Activated CD4-positive, alpha-beta T cell treated with anti-CD3 and anti-CD28 coated beads for 24 hours (primary cell): ENCODE measurements at regions not wholly inside any gene's neighbourhood (a gene's known extent, or its start where the extent isn't known, plus 50 kb on each side); places are given as distances from the start of the nearest gene placed in this dataset.
"Not testable (repeated sequence)": the region's sequence is repeated elsewhere in the genome, so short reads cannot be mapped to it uniquely, and the experiment has no call there.

ENCODE experiments used
- DNase-seq, 2 donors: peaks; one replicate each; pipeline ENCODE4 v3.0.0-alpha.2; 2020; ENCODE audit warnings: low read depth in 2 of 2

GRCh38 chr7:55303220-55303619 lies 61.9 kb upstream of the LANCL2 start:
- DNase-seq, result no peak

- DNase-seq, result no peak
Measured at GRCh38 chr7:55304018-55304762, 60.9 kb upstream of the LANCL2 start.

GRCh38 chr7:55305135-55305534 lies 60.0 kb upstream of the LANCL2 start:
- no peak for DNase-seq

- no peak for DNase-seq
Measured at GRCh38 chr7:55306331-55306730, 58.8 kb upstream of the LANCL2 start.

DNA sequence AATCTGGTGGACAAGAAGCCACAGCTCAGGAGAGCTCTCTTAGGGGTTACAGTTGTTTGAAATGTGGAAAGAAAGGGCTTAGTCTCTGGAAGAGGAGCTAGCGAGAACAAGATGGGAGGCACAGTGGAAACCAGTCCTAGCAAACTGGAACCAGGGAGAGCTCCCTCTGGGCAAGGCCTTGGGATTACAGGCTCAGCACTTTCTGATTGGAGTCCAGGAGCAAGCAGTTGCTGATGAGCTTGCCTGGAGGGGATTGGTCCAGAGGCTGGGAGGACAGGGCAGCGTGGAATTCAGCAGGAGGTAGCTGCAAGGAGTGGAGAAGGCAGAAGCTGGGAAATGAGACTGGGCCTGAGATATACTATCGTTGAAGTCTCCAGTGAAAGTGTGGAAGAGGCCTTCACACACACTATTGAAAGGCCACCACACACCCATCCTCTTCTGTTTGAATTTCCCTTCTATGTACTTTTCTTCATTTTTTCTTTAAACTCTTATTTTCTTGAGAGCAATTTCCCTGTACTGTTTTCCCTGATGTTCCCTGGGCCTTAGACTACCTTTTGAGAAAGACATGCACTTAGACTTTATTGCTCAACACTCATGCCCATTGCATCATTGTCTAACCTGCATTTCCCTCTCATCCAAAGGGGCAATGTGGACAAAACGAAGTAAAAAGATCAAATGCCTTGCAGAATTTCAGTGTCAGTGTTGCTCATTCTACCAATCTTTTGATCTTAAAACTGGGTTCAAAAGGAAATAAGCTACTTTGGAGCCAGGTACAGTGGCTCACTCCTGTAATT lies 57.8 kb upstream of the LANCL2 start:
- no peak for DNase-seq

GRCh38 chr7:55308186-55308929 lies 56.8 kb upstream of the LANCL2 start:
- DNase-seq, result no peak

GRCh38 chr7:55309040-55309991 lies 55.8 kb upstream of the LANCL2 start:
- peak; percentile 40 to 49 for DNase-seq

GRCh38 chr7:55310287-55311025 lies 54.7 kb upstream of the LANCL2 start:
- DNase-seq, result no peak

DNA sequence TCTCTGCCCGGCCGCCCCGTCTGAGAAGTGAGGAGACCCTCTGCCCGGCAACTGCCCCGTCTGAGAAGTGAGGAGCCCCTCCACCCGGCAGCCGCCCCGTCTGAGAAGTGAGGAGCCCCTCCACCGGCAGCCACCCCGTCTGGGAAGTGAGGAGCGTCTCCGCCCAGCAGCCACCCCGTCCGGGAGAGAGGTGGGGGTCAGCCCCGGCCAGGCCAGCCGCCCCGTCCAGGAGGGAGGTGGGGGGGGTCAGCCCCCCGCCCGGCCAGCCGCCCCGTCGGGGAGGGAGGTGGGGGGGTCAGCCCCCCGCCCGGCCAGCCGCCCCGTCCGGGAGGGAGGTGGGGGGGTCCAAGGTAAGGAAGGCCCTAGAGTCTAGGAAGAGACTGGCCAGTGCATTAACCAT lies 53.2 kb upstream of the LANCL2 start:
- DNase-seq, result not testable (repeated sequence)

- DNase-seq, result not testable (repeated sequence)
Measured at GRCh38 chr7:55313671-55314070, 51.5 kb upstream of the LANCL2 start.

- DNase-seq, result no peak
Measured at GRCh38 chr7:55314967-55315366, 50.2 kb upstream of the LANCL2 start.
